ENCODE measurements at regions not wholly inside any gene's neighbourhood (a gene's known extent, or its start where the extent isn't known, plus 50 kb on each side); places are given as distances from the start of the nearest gene placed in this dataset.
"Not testable (repeated sequence)": the region's sequence is repeated elsewhere in the genome, so short reads cannot be mapped to it uniquely, and the experiment has no call there.

- H3K9me3 ChIP-seq (ENCODE audit: control insufficient read depth, insufficient read depth, low read length); H3K4me3 ChIP-seq (ENCODE audit: low read length); H3K27me3 Mint-ChIP-seq (ENCODE audit: low read depth in 2 of 2); H3K27me3 ChIP-seq (ENCODE audit: control insufficient read depth, insufficient read depth, low read length); H3K4me1 ChIP-seq (ENCODE audit: control insufficient read depth, insufficient read depth, low read length); H3K36me3 ChIP-seq (ENCODE audit: control insufficient read depth, insufficient read depth, low read length); intact Hi-C loops (cut with micrococcal nuclease); H3K9me3 Mint-ChIP-seq; H3K36me3 Mint-ChIP-seq; ATAC-seq; H3K4me3 Mint-ChIP-seq; H3K27ac ChIP-seq (ENCODE audit: low read length): not testable (repeated sequence)
- WGBS (ENCODE audit: insufficient coverage), result 100% methylated on average over 1 of the region's 1 CpG
- H3K4me1 Mint-ChIP-seq, result peaks cover 4 to 13% of the 10 kb centered on the region in 2 donors
- peak overlapping the region in 1 of 2 donors; percentile 3 for H3K27ac Mint-ChIP-seq
- DNase-seq, result peak in 1 of 2 donors; percentile 1
These were observed 209.8 kb downstream of the NPIPB11 start for GRCh38 chr16:29196746-29197145.

DNA sequence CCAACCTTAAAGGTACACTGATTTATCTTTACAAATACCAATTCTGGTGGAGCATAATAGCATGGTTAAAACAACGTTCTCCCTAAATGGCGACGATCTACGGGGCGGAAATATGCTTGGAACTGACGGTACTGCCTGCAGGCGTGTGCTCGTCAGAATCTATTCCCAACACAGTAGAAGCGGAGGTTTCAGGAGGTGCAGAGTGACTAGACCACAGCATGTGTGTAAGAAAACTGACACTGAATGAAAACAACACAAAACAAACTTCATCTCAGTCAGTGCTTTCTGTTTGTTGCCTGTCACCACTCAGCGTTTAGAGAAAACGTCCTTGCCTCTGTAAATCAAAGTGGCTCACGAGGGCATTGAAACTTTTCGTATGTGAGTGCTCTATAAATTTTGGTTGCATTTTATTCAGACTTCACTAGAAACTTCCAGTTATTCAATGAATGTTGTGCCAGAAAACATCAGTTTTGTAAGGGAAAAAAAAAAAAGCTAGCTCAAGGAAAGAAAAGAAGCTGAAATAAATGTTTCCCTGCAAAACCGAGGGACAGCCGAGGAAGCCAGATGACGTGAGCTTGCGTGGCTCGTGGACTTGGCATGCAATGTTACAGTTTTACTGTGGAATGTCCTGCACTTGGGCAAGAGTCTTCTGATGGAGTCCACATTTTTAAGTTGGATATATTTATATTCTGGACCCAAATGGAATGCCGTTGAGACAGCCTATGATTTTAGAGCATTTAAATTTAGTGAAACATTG is 210.4 kb downstream of the LAT start:
- peaks cover 7 to 13% of the 10 kb centered on the region in 2 donors for H3K4me1 Mint-ChIP-seq
- H3K27ac ChIP-seq (ENCODE audit: low read length); H3K27ac Mint-ChIP-seq; intact Hi-C loops (cut with micrococcal nuclease); H3K9me3 ChIP-seq (ENCODE audit: control insufficient read depth, insufficient read depth, low read length); H3K9me3 Mint-ChIP-seq; H3K27me3 Mint-ChIP-seq (ENCODE audit: low read depth in 2 of 2); H3K36me3 ChIP-seq (ENCODE audit: control insufficient read depth, insufficient read depth, low read length); H3K4me3 Mint-ChIP-seq; H3K4me3 ChIP-seq (ENCODE audit: low read length); H3K36me3 Mint-ChIP-seq; H3K27me3 ChIP-seq (ENCODE audit: control insufficient read depth, insufficient read depth, low read length); DNase-seq; ATAC-seq; H3K4me1 ChIP-seq (ENCODE audit: control insufficient read depth, insufficient read depth, low read length): not testable (repeated sequence)
- WGBS (ENCODE audit: insufficient coverage), result 97% methylated on average over 16 of the region's 19 CpGs

DNA sequence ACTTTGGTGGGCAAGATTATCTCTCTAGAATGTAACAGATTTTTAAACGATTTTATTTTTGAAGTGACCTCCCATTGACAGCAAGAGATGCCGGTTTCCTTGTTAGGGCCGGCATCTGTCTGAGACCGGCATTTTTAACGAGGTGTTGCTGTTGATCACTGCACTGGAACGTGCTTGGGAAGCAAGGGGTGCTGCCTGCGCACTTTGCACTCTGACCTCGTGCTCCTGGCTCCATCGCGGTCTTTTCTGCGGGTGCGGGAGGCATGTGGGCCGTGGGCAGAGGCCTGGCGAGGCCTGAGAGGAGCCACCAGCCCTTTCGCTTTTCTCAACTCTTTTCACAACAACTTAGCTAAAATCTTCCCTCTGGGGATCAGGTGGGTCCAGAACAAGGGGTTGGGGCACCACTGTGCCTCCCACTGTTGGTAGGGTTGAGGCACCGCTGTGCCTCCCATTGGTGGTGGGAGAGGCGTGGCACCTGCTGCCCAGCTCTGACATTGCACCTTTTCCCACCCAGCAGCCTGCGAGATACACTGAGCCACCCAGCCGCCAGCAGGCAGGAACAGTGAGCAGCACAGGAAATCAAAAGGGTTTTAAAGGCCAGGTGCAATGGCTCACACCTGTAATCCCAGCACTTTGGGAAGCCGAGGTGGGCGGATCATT is 209.5 kb downstream of the LAT start:
- ATAC-seq; H3K9me3 ChIP-seq (ENCODE audit: control insufficient read depth, insufficient read depth, low read length); H3K27ac ChIP-seq (ENCODE audit: low read length); H3K36me3 ChIP-seq (ENCODE audit: control insufficient read depth, insufficient read depth, low read length); H3K27ac Mint-ChIP-seq; H3K9me3 Mint-ChIP-seq; DNase-seq; H3K4me3 ChIP-seq (ENCODE audit: low read length); H3K36me3 Mint-ChIP-seq; H3K27me3 Mint-ChIP-seq (ENCODE audit: low read depth in 2 of 2); H3K4me3 Mint-ChIP-seq; intact Hi-C loops (cut with micrococcal nuclease); H3K27me3 ChIP-seq (ENCODE audit: control insufficient read depth, insufficient read depth, low read length); H3K4me1 ChIP-seq (ENCODE audit: control insufficient read depth, insufficient read depth, low read length): not testable (repeated sequence)
- H3K4me1 Mint-ChIP-seq, result peaks cover 16 to 20% of the 10 kb centered on the region in 2 donors
- 82% methylated on average over 13 of the region's 21 CpGs for WGBS (ENCODE audit: insufficient coverage)

- H3K36me3 Mint-ChIP-seq; H3K4me3 ChIP-seq (ENCODE audit: low read length); intact Hi-C loops (cut with micrococcal nuclease); H3K36me3 ChIP-seq (ENCODE audit: control insufficient read depth, insufficient read depth, low read length); H3K4me1 ChIP-seq (ENCODE audit: control insufficient read depth, insufficient read depth, low read length); H3K27me3 Mint-ChIP-seq (ENCODE audit: low read depth in 2 of 2); H3K27me3 ChIP-seq (ENCODE audit: control insufficient read depth, insufficient read depth, low read length); H3K9me3 ChIP-seq (ENCODE audit: control insufficient read depth, insufficient read depth, low read length); H3K4me3 Mint-ChIP-seq; H3K9me3 Mint-ChIP-seq; H3K27ac ChIP-seq (ENCODE audit: low read length); ATAC-seq; H3K27ac Mint-ChIP-seq: not testable (repeated sequence)
- 86% methylated on average over 13 of the region's 13 CpGs for WGBS (ENCODE audit: insufficient coverage)
- peak in 1 of 2 donors; percentile 14 for DNase-seq
- H3K4me1 Mint-ChIP-seq, result peaks cover 17 to 20% of the 10 kb centered on the region in 2 donors
These were observed 208.8 kb downstream of the LAT start for GRCh38 chr16:29193634-29194033.

GRCh38 chr16:29193248-29193574 is 208.4 kb downstream of the LAT start:
- ATAC-seq; H3K9me3 Mint-ChIP-seq; H3K27ac ChIP-seq (ENCODE audit: low read length); H3K9me3 ChIP-seq (ENCODE audit: control insufficient read depth, insufficient read depth, low read length); H3K27me3 Mint-ChIP-seq (ENCODE audit: low read depth in 2 of 2); H3K4me3 ChIP-seq (ENCODE audit: low read length); H3K27ac Mint-ChIP-seq; intact Hi-C loops (cut with micrococcal nuclease); H3K4me1 ChIP-seq (ENCODE audit: control insufficient read depth, insufficient read depth, low read length); H3K4me3 Mint-ChIP-seq; H3K36me3 Mint-ChIP-seq; H3K27me3 ChIP-seq (ENCODE audit: control insufficient read depth, insufficient read depth, low read length); H3K36me3 ChIP-seq (ENCODE audit: control insufficient read depth, insufficient read depth, low read length): not testable (repeated sequence)
- H3K4me1 Mint-ChIP-seq, result peaks cover 17 to 18% of the 10 kb centered on the region in 2 donors
- DNase-seq, result peak in 1 of 2 donors; percentile 2
- 96% methylated on average over 14 of the region's 14 CpGs for WGBS (ENCODE audit: insufficient coverage)
